GM21576 (cell line): ENCODE measurements at regions not wholly inside any gene's neighbourhood (a gene's known extent, or its start where the extent isn't known, plus 50 kb on each side); places are given as distances from the start of the nearest gene placed in this dataset.
"Not testable (repeated sequence)": the region's sequence is repeated elsewhere in the genome, so short reads cannot be mapped to it uniquely, and the experiment has no call there.

Experiments
- ATAC-seq: cut with Tn5 transposase; IDR thresholded peaks from one replicate; pipeline ENCODE4 v1.9.1; 2021; ENCODE audit warnings: mild to moderate bottlenecking, moderate library complexity; ENCODE audit not compliant: unreplicated experiment

- no peak for ATAC-seq
Observed at GRCh38 chr14:86357876-86358275, 827.9 kb downstream of the FLRT2 start.

GRCh38 chr14:86357119-86357518 lies 827.2 kb downstream of the FLRT2 start:
- no peak for ATAC-seq

- no peak for ATAC-seq
Observed at GRCh38 chr14:86346818-86347384, 817.0 kb downstream of the FLRT2 start.

GRCh38 chr14:86334355-86334754 lies 804.4 kb downstream of the FLRT2 start:
- ATAC-seq, result no peak

GRCh38 chr14:86333493-86333892 lies 803.5 kb downstream of the FLRT2 start:
- ATAC-seq, result no peak

- no peak for ATAC-seq
Observed at GRCh38 chr14:86331341-86331740, 801.4 kb downstream of the FLRT2 start.

GRCh38 chr14:86321151-86321550 lies 791.2 kb downstream of the FLRT2 start:
- no peak for ATAC-seq

GRCh38 chr14:86312154-86312665 lies 782.3 kb downstream of the FLRT2 start:
- not testable (repeated sequence) for ATAC-seq

- no peak for ATAC-seq
Observed at GRCh38 chr14:86311151-86311550, 781.2 kb downstream of the FLRT2 start.

GRCh38 chr14:86310611-86311010 lies 780.7 kb downstream of the FLRT2 start:
- ATAC-seq, result no peak

- ATAC-seq, result no peak
Observed at GRCh38 chr14:86310148-86310547, 780.2 kb downstream of the FLRT2 start.

GRCh38 chr14:86305058-86305457 lies 775.1 kb downstream of the FLRT2 start:
- no peak for ATAC-seq

- ATAC-seq, result no peak
Observed at GRCh38 chr14:86299994-86300393, 770.0 kb downstream of the FLRT2 start.

- ATAC-seq, result no peak
Observed at GRCh38 chr14:86296173-86296572, 766.2 kb downstream of the FLRT2 start.

- ATAC-seq, result no peak
Observed at GRCh38 chr14:86288336-86288735, 758.4 kb downstream of the FLRT2 start.

- ATAC-seq, result no peak
Observed at GRCh38 chr14:86279405-86279804, 749.5 kb downstream of the FLRT2 start.

GRCh38 chr14:86257973-86258372 lies 728.0 kb downstream of the FLRT2 start:
- ATAC-seq, result no peak

- peak; percentile 75 for ATAC-seq
Observed at GRCh38 chr14:86243158-86243557, 713.2 kb downstream of the FLRT2 start.

GRCh38 chr14:86237733-86238132 lies 707.8 kb downstream of the FLRT2 start:
- ATAC-seq, result no peak

- ATAC-seq, result no peak
Observed at GRCh38 chr14:86221755-86222154, 691.8 kb downstream of the FLRT2 start.

- ATAC-seq, result no peak
Observed at GRCh38 chr14:86221000-86221399, 691.1 kb downstream of the FLRT2 start.

- ATAC-seq, result no peak
Observed at GRCh38 chr14:86217523-86217922, 687.6 kb downstream of the FLRT2 start.

GRCh38 chr14:86203843-86204242 lies 673.9 kb downstream of the FLRT2 start:
- no peak for ATAC-seq
